ENCODE measurements at regions not wholly inside any gene's neighbourhood (a gene's known extent, or its start where the extent isn't known, plus 50 kb on each side); places are given as distances from the start of the nearest gene placed in this dataset.

GRCh38 chr6:115668211-115668610 is 392.5 kb downstream of the FRK start:
- ATAC-seq, result no peak
- intact Hi-C loops (cut with DNase I, micrococcal nuclease), result no loop called here
- DNase-seq, result no peak

- DNase-seq (no peak), ATAC-seq (no peak)
- intact Hi-C loops (cut with DNase I, micrococcal nuclease), result no loop called here
Measured at GRCh38 chr6:115667478-115668026, 393.1 kb downstream of the FRK start.

- intact Hi-C loops (cut with DNase I, micrococcal nuclease), result no loop called here
- ATAC-seq (no peak), DNase-seq (no peak)
Measured at GRCh38 chr6:115666997-115667396, 393.7 kb downstream of the FRK start.

- intact Hi-C loops (cut with DNase I, micrococcal nuclease), result no loop called here
- ATAC-seq (no peak), DNase-seq (no peak)
Measured at GRCh38 chr6:115665310-115665709, 395.4 kb downstream of the FRK start.

- intact Hi-C loops (cut with DNase I, micrococcal nuclease), result no loop called here
- DNase-seq (no peak), ATAC-seq (no peak)
Measured at GRCh38 chr6:115663681-115664080, 397.0 kb downstream of the FRK start.

- DNase-seq (no peak), ATAC-seq (no peak)
- intact Hi-C loops (cut with DNase I, micrococcal nuclease), result no loop called here
Measured at GRCh38 chr6:115643762-115644161, 416.9 kb downstream of the FRK start.

GRCh38 chr6:115634887-115635286 is 425.8 kb downstream of the FRK start:
- ATAC-seq (no peak), DNase-seq (no peak)
- intact Hi-C loops (cut with DNase I, micrococcal nuclease), result no loop called here

GRCh38 chr6:115634131-115634530 is 426.6 kb downstream of the FRK start:
- no peak for DNase-seq
- ATAC-seq, result no peak
- intact Hi-C loops (cut with DNase I, micrococcal nuclease), result no loop called here

- DNase-seq (no peak), ATAC-seq (no peak)
- intact Hi-C loops (cut with DNase I, micrococcal nuclease), result no loop called here
Measured at GRCh38 chr6:115631028-115631427, 429.7 kb downstream of the FRK start.

- intact Hi-C loops (cut with DNase I, micrococcal nuclease), result no loop called here
- DNase-seq (no peak), ATAC-seq (no peak)
Measured at GRCh38 chr6:115630424-115631024, 430.2 kb downstream of the FRK start.

- intact Hi-C loops (cut with DNase I, micrococcal nuclease), result no loop called here
- ATAC-seq, result no peak
- DNase-seq, result no peak
Measured at GRCh38 chr6:115629415-115629814, 431.3 kb downstream of the FRK start.

GRCh38 chr6:115618256-115618655 is 442.4 kb downstream of the FRK start:
- intact Hi-C loops (cut with DNase I, micrococcal nuclease), result no loop called here
- no peak for DNase-seq
- ATAC-seq, result no peak

- no peak for ATAC-seq
- intact Hi-C loops (cut with DNase I, micrococcal nuclease), result no loop called here
- no peak for DNase-seq
Measured at GRCh38 chr6:115617031-115617430, 443.7 kb downstream of the FRK start.

- intact Hi-C loops (cut with DNase I, micrococcal nuclease), result no loop called here
- no peak for ATAC-seq
Measured at GRCh38 chr6:115613488-115613887, 447.2 kb downstream of the FRK start.

GRCh38 chr6:115612796-115613479 is 447.8 kb downstream of the FRK start:
- intact Hi-C loops (cut with DNase I, micrococcal nuclease), result no loop called here
- ATAC-seq (no peak), DNase-seq (no peak)

More at GRCh38 chr6:115613488-115613887, 447.2 kb downstream of the FRK start:
- no peak for DNase-seq

GRCh38 chr6:115612216-115612615 is 448.5 kb downstream of the FRK start:
- intact Hi-C loops (cut with DNase I, micrococcal nuclease), result no loop called here
- ATAC-seq (no peak), DNase-seq (no peak)

GRCh38 chr6:115610696-115611095 is 450.0 kb downstream of the FRK start:
- no peak for ATAC-seq
- DNase-seq, result no peak
- intact Hi-C loops (cut with DNase I, micrococcal nuclease), result no loop called here

GRCh38 chr6:115609111-115609510 is 451.6 kb downstream of the FRK start:
- ATAC-seq (no peak), DNase-seq (no peak)
- intact Hi-C loops (cut with DNase I, micrococcal nuclease), result no loop called here

- DNase-seq (no peak), ATAC-seq (no peak)
- intact Hi-C loops (cut with DNase I, micrococcal nuclease), result no loop called here
Measured at GRCh38 chr6:115602466-115602865, 458.2 kb downstream of the FRK start.

GRCh38 chr6:115601509-115601908 is 459.2 kb downstream of the FRK start:
- ATAC-seq, result no peak
- intact Hi-C loops (cut with DNase I, micrococcal nuclease), result no loop called here
- DNase-seq, result no peak

GRCh38 chr6:115601064-115601463 is 459.6 kb downstream of the FRK start:
- intact Hi-C loops (cut with DNase I, micrococcal nuclease), result no loop called here
- DNase-seq (no peak), ATAC-seq (no peak)

All from left colon (tissue), 2 donors.